ENCODE measurements at regions not wholly inside any gene's neighbourhood (a gene's known extent, or its start where the extent isn't known, plus 50 kb on each side); places are given as distances from the start of the nearest gene placed in this dataset.
"Not testable (repeated sequence)": the region's sequence is repeated elsewhere in the genome, so short reads cannot be mapped to it uniquely, and the experiment has no call there.

DNA sequence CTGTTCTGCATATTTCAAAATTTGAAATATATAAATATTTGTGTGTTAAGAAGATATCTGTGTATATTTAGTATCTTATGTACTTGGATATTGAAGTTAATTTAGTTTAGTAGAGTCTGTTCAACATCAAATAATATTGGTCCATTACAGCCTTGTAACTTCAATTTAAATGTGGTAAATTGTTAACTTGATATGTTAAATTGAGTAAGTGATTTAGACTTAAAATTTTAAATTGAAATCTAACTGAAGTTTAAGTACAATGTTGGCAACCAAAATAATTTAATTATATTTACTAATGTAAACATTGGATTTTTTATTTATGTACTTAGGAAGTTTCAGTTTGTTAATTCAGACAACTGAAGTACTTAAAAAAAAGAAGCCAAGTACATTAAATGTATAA lies 343.9 kb upstream of the DNAJC19 start:
- DNase-seq (ENCODE audit: low read depth in 2 of 2) = no peak

DNA sequence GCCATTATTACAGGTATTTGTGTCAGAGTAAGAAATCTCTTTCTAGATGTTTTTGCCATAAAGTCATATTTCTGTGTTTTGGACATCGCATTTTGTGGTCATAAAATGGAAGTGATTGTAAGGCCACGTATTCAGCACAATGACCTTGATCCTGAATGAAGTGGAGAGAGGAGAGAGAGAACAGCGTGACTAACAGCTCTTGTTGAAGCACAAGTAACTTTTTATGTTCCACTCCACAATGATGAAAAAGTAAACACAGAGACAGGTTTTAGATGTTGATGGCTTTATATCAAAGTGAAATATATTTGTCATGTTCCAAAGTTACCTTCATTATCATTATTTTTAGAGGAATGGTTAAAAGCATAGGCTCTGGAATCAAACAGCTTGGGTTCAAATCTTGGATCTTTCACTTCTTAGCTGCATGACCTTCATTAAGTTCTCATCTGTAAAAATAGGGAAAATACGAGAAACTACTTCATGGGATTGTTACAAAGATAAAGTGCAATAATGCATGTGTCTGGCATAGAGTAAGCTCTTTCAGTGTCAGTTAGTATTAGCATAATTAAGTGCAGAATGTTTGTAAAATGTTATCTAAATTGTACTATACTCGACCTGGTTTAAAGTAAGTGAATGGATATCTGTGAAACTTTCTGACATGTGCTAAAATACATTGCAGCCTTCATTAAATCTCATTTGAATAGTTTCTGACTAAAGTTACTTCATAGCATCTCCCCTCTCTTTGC lies 341.5 kb upstream of the DNAJC19 start:
- DNase-seq (ENCODE audit: low read depth in 2 of 2) = no peak

DNA sequence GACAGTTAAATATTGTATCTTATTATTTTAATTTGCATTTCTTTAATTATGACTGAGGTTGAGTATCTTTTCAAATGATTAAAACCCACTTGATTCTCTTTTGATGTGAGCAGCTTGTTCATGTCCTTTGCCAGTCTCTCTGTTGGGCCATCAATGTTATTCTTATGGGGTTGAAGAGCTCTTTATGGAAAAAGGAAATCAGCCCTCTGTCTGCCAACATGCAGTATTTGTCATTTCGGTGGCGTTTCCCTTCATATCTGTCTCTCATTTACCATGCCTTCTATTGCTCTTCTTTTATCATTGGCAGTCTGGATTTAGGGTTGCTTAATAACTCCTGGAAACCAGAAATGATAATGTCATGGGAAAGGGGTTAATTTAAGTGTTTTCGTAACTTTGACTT lies 340.7 kb upstream of the DNAJC19 start:
- DNase-seq (ENCODE audit: low read depth in 2 of 2) = no peak

DNA sequence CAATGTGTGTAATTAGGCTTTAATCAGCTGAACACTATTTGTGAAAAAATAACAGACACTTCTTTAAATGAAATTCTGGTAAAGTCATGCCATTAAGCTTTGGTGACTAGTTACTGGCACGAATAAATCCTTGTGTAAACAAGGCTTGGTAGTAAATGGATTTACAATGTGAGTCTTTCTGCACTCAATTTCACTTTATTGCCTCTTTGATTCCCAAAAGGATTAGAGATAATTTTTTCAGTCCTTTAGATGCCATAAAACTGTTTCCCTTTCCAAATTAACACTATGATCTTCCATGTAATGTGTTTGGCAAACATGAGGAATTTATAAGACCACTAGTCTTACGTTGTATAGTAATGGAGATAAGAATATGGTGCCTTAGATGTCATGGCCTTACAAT lies 339.5 kb upstream of the DNAJC19 start:
- DNase-seq (ENCODE audit: low read depth in 2 of 2) = no peak

DNA sequence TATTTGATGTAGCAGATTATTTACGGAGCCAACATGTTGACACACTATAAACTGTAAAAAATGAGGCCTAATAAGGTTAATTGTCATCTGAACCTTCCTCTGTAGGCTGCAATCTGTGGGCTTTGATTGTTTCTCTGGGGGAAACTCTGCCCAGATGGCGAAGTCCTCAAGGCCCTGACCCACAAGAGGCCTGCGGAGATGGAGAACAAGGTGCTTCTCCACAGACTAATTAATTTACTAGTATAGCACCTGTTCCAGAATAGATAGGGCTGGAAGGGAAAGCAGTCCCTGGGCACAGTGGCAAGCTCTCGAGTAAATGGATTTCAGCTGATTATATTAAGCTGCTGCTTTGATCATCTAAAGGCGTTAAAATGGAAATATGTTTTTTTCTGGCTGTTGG lies 338.8 kb upstream of the DNAJC19 start:
- no peak for DNase-seq (ENCODE audit: low read depth in 2 of 2)

DNA sequence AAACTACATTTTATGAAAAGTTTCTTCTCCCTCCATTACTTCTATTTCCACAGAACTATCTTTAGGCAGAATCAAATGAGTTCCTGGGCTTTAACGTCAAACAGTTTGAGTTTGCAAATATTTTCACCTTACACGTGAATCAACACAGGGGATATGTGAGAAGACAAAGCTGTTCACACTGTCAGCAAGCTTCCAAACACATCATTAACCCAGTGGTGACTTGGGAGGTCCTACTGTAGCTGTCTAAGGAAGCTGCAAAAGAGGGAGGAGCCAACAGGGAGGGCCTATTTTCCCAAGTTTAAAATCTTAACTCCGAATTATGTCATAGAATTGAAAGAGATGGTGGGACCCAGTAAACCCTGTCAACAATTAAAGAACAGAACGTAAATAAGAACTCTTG lies 337.8 kb upstream of the DNAJC19 start:
- DNase-seq (ENCODE audit: low read depth in 2 of 2) = no peak

DNA sequence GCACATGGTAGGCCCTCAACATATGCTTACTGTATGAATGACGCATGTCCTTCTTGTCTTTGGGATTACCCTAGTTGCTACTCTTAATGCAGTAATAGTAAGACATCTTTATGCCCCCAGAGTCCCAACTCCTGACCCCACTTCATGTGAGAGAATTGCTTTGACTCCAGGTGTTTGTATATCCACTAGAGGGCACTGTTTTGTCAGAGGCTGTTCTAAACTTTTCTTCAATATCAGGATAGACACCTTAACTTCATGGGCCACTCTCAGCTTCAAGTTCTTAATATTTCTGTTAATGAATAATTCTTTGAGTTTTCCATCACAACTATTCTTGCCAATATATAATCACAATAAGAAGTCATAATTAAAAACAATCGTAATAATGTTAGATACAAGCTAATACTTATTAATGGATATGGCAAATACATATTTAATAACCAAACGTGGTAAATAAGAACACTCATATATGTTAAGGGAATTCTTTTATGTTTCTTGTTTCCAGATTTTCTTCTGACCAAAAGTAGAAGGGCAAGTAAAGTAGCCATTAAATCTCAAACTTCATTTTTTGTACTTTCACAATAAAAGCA lies 337.2 kb upstream of the DNAJC19 start:
- DNase-seq (ENCODE audit: low read depth in 2 of 2) = peak; percentile 25 to 43

DNA sequence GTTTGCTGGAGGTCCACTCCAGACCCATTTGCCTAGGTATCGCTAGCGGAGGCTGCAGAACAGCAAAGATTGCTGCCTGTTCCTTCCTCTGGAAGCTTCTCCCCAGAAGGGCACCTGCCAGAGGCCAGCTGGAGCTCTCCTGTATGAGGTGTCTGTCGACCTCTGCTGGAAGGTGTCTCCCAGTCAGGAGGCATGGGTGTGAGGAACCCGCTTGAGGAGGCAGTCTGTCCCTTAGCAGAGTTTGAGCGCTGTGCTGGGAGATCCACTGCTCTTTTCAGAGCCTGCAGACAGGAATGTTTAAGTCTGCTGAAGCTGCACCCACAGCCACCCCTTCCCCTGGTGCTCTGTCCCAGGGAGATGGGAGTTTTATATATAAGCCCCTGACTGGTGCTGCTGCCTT lies 335.0 kb upstream of the DNAJC19 start:
- not testable (repeated sequence) for DNase-seq (ENCODE audit: low read depth in 2 of 2)

DNA sequence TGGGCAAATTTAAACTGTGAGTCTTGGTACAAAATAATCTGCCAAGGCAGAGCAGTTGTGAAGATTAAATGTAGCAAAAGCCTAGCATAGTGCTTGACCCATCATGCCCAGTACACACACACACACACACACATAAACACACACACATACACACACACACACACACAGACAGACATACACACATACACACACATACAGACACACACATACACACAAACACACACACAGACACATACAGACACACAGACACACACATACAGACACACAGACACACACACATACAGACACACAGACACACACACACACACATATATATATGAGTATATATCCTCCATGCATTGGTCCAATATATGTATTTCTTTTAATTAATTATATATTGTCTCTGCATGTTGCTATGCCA lies 328.8 kb upstream of the DNAJC19 start:
- no peak for DNase-seq (ENCODE audit: low read depth in 2 of 2)

DNA sequence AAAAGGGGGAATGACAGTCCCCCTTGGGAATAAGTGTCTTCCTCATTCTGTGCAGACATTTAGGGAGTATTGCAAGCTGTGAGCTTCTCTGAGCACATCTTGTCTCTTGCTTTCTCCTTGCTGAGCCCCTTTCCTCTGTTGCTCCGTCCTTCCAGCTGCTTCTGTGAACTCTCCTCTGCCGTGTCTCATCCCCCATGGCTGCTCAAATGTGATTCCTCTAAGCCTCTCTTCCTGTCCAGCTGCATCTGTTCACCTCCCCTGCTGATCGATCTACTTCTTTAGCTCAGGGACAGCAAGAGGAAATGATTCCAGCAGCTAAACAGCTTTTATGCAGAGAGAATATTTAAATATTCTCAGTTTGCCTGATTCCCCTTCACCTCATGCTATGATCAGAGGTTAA lies 328.0 kb upstream of the DNAJC19 start:
- no peak for DNase-seq (ENCODE audit: low read depth in 2 of 2)

DNA sequence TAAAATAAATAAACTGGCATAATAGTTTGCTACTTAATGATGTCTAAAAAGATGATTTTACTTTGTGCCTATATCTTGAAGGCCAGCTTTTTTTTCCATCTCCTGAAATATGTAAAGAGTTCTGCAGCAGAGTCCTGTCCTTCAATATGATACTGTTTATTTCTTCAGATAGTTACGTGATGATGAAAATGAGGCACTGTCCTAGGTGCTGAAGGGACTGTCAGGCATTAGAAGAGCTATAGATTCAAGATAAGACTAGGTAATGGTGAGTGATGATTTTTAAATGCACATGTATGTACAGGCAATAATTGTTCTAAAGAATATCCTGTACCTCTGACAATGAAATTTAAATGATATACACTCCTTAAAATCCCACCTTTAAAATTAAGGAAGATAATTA lies 326.9 kb upstream of the DNAJC19 start:
- DNase-seq (ENCODE audit: low read depth in 2 of 2) = peak in 1 of 2 donors; percentile 31

DNA sequence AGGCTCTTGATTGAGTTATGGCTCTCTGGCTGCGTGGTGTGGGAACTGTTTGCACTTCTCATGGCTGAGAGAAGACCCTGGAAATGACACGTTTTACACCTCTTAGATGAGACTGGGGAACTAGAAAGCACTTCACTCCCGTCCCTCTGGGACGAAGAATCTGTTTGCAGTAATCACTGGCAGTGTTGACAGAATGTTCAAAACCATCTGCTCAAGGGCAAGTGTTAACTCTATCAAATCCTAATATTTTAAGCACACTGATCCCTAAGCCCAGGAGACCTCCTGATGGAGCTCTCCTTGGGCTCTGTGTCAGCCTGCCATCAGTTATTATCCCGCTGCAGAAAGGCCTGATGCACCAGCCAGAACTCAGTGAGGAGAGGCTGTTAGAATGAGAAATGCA lies 323.8 kb upstream of the DNAJC19 start:
- DNase-seq (ENCODE audit: low read depth in 2 of 2) = no peak

DNA sequence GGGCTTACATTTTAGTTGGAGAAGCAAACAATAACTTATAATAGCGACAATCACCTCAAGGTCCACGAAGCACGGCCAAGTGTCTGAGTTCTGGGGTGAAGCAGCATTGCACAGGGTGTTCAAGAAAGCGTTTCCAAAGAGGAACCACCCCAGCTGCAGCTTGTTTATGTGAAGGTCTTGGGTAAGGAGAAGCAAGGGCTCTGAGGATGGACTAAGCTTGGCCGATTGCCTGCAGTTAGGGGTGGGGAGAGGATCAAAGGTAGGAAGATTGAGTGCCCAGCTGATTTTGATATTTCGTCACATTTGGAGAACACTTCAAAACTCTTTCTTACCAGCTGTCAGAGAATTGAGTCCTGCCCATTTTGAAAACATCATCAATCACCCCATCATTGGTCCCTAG lies 321.6 kb upstream of the DNAJC19 start:
- DNase-seq (ENCODE audit: low read depth in 2 of 2) = no peak

DNA sequence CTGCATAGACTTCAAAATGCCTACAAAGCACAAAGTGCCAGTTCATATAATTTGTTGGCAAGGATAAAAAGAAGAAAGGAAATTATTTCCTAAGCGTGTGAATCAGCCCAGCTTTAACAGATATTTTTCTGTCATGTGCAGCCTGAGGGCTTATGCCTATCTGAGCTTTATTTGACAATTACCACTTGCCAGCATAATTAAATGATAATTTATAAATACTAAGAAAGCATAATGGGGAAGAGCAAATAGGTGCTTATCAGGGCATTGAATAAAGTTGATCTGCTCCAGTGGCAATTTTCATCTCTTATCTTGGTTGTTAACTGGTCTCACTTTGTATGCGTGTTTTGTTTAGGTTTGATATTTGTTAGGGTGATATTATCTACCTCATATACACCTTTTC lies 313.4 kb upstream of the DNAJC19 start:
- no peak for DNase-seq (ENCODE audit: low read depth in 2 of 2)

DNA sequence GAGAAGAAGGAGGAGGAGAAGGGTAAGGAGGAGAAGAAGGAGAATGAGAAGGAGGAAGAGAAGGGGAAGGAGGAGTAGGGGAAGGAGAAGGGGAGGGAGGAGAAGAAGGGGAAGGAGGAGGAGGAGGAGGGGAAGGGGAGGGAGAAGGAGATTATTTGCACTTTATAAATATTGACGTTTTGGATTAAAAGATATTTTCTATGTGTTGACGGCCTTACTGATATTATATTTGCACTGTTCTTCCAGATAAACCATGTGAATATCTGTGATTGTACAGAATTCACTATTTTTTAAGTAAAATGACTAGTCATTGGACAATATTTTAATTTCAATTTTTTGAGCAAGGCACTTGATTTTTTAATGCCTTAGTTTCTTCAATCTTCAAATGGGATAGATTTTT lies 310.5 kb upstream of the DNAJC19 start:
- DNase-seq (ENCODE audit: low read depth in 2 of 2) = no peak

DNA sequence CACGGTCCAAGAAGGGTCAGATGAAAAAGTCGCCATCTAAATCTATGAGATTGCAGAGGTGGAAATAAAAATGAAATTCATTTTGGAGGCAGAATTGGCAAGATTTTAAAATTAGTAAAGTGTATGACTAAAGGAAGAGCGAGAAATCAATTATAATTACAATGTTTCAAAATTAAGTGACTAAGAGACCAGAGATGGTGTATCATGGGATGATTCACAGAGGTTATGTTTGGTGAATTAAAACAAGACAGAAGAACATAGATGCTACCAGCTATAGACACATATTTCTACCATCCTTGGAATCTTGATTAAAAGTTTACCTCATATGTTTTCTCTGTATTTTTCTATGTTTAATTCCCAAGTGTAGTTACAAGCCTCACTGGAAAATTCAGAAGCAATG lies 308.9 kb upstream of the DNAJC19 start:
- no peak for DNase-seq (ENCODE audit: low read depth in 2 of 2)

DNA sequence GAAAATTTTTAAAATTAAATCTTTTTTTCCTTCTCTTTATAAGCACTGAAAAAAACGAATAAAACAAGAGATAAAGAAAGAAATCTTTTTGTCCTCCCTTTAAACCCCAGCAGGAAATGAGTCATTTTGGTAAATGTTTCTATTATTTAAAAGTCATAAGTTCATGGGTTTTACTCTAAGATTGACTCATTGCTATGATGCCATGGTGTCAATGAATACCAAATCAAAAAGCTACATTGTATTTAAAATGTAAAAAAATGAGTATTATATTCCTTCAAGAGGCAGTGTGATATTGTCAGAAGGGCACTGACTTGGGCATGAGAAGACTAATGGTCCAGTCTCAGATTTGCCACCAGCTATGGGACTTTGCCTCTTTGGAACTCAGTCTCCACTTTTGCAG lies 303.4 kb upstream of the DNAJC19 start:
- DNase-seq (ENCODE audit: low read depth in 2 of 2) = peak in 1 of 2 donors; percentile 5

DNA sequence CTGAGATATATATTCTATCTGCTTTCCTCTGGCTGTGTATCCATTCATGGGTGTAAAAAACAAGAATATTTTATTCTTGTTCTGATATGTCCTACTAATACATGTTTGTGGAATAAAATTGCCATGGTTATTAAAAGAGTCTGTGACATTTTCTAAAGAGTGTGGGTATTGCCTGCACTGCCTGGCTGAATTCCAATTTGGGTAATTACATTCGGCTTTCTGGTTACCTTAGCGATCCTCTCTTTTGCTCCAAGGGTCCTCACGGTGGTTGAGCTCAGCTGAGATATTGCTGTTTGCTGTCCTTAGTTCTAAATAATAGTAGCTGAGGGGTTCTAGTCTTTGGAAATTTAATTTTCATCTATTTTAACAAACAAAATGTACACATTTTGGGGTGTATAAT lies 301.4 kb upstream of the DNAJC19 start:
- no peak for DNase-seq (ENCODE audit: low read depth in 2 of 2)

DNA sequence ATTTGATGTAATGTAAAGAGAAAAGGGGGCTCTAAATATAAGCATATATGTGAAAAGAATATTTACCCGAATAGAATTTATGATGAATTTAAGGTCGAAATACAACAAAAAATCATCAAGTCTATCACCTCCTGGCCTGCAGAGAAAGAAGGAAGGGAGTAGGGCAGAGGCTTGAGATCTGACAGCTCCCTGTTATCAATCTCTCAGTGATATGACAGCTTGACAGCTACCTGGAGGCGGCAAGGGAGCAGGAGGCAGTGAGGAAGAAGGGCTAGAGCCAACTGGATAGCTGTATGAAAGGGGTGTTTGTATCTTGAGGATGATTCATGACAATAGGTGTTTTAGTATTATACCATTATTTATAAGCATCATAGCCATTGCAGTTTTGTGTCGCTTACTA lies 299.8 kb upstream of the DNAJC19 start:
- no peak for DNase-seq (ENCODE audit: low read depth in 2 of 2)

DNA sequence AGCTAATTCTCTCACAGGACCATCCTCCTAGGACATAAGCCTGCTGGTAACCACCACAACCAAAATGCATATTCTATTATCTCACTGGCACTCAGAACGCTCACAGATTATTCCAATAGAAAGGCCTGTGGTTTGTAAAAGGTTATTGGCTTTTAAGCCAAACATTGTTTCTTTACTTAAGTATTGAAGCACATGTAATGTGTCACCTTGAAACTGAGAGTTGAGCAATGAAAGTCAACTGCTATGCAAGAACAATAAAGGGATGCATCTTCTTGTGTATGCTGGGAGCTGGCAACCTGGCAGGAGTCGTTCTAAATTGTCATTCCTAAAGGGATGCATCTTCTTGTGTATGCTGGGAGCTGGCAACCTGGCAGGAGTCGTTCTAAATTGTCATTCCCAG lies 298.6 kb upstream of the DNAJC19 start:
- no peak for DNase-seq (ENCODE audit: low read depth in 2 of 2)

DNA sequence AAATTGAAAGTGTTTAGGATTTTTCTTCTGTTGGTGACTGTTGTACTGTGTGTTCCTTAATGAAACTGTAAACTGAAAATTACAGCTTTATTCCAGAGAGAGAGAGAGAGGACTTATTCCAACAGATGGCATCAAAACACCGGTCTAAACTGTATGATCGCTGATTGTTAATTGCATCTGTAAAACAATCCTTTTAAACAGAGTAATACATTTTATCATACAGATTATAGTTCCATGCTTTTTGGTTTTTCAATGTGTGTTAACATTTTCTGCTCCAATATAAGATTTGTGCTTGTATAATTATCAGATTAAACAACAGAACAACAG lies 289.7 kb upstream of the DNAJC19 start:
- no peak for DNase-seq (ENCODE audit: low read depth in 2 of 2)

DNA sequence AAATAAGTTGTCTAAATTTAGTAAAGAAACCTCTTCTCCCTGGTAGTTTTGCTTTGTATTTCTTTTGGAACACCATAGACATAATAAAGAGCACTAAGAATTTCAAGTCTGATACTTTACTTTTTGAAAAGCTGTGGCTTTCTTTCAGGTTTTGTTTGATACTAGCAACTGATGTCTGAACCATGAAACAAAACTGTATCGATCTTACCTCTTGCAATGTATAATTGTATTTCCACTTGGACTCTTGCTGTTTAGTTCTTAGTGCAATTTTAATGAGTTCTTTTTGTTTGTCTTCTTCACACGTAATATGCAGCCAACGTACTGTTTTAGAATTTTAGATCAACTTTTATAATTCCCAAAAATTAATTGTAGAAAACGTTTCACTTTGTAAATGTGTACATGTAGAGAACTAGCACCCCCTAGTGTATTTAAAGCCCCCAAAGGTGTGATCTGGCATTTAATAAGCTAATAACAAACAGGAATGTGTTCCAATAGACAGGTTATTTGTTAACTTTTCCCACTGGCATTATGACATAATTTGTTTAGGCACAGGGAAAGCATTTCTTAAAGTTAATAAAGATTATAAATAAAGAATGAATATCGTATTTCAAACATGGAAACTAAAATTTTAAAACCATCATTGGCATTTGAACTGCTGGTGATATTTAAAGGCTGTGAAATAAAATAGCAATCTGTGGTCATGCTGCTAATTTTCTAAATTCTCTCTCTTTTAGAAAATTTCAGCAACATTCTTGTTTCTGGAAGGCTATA lies 289.1 kb upstream of the DNAJC19 start:
- DNase-seq (ENCODE audit: low read depth in 2 of 2) = peak in 1 of 2 donors; percentile 9

DNA sequence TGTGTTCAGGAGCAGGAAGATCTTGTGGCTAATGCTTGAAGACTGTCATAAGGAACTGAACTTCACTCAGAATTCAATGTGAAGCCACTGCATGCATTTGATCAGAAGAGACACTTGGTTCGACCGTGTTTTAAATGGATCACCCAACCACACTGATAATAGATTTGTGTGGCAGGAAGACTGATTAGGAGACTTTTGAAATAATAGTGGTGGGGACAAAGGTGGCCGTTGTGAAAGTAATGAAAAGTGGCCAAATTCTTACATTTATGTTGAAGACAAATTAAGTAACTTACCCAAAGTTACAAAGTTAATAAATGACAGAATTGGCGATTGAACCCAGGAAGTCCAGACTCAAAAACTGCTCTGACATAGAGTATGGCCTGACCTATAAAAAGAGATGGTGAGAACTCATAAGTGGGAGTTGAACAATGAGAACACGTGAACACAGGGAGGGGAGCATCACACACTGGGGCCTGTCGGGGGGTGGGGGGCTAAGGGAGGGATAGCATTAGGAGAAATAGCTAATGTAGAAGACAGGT lies 286.9 kb upstream of the DNAJC19 start:
- DNase-seq (ENCODE audit: low read depth in 2 of 2) = no peak
